AG04449 (cell line): ENCODE measurements at regions not wholly inside any gene's neighbourhood (a gene's known extent, or its start where the extent isn't known, plus 50 kb on each side); places are given as distances from the start of the nearest gene placed in this dataset.

ENCODE experiments used
- CTCF ChIA-PET: fragments of 350-600 bp; formaldehyde crosslinking; extraction: SDS; loops from one replicate; lab custom pipeline; 2021; ENCODE audit warnings: antibody characterized with exemption; lab: Yijun Ruan, JAX
- POLR2A ChIA-PET: fragments of 400-600, 350-600 bp; formaldehyde crosslinking; extraction: SDS; loops from one replicate; lab custom pipeline; 2020; ENCODE audit warnings: antibody characterized with exemption, inconsistent platforms; lab: Yijun Ruan, JAX
- DNase-seq: peaks from one replicate; pipeline ENCODE4 v3.0.0-alpha.2; 2010; ENCODE audit warnings: low read depth, low spot score
- H3K4me3 ChIP-seq: 2 replicates; pipeline ENCODE4 v1.5.1; 2011; ENCODE audit warnings: low read depth, mild to moderate bottlenecking, control low read depth, low read length
- TF ChIP-seq, protein P1 (sequence below): IDR thresholded peaks from one replicate; pipeline ENCODE4 v1.5.1; 2011; ENCODE audit warnings: mild to moderate bottlenecking, moderate library complexity, low read length, control low read depth, inconsistent platforms; ENCODE audit not compliant: insufficient read depth; ENCODE audit errors: missing control alignments

DNA sequence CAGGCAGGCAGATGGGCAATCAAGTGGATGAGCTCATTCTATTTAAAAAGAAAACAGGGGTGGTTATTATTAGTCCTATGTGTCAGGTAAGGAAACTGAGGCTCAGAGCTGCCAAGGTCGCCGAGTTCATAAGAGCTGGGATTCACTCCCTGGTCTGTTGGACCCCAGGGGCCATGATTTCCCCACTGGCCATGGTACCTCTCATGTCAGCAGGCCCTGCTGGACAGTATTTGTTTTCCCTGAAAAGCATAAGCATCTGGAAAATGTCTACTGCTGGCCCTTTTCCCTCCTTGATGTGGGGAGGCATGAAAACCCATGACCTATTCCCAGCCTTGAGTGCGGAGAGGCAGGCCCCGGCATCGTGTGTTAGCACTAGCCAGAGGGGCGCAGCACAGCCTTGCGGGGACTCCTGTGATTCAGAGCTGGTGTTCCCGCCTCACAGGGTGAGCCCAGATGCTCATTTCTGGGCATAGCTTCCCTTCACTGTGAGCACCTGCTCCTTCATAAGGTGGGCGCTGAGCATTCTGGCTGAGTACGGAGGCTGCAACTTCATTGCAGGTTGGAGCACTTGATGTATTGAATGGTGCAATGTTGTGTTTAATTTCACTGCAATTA is 617.5 kb downstream of the PTPRU start:
- ChIA-PET CTCF (no interaction called here), POLR2A (no interaction called here)
- no peak for DNase-seq
- no peak overlapping the region for H3K4me3 ChIP-seq
- TF ChIP-seq, protein P1, sequence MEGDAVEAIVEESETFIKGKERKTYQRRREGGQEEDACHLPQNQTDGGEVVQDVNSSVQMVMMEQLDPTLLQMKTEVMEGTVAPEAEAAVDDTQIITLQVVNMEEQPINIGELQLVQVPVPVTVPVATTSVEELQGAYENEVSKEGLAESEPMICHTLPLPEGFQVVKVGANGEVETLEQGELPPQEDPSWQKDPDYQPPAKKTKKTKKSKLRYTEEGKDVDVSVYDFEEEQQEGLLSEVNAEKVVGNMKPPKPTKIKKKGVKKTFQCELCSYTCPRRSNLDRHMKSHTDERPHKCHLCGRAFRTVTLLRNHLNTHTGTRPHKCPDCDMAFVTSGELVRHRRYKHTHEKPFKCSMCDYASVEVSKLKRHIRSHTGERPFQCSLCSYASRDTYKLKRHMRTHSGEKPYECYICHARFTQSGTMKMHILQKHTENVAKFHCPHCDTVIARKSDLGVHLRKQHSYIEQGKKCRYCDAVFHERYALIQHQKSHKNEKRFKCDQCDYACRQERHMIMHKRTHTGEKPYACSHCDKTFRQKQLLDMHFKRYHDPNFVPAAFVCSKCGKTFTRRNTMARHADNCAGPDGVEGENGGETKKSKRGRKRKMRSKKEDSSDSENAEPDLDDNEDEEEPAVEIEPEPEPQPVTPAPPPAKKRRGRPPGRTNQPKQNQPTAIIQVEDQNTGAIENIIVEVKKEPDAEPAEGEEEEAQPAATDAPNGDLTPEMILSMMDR = no peak

DNA sequence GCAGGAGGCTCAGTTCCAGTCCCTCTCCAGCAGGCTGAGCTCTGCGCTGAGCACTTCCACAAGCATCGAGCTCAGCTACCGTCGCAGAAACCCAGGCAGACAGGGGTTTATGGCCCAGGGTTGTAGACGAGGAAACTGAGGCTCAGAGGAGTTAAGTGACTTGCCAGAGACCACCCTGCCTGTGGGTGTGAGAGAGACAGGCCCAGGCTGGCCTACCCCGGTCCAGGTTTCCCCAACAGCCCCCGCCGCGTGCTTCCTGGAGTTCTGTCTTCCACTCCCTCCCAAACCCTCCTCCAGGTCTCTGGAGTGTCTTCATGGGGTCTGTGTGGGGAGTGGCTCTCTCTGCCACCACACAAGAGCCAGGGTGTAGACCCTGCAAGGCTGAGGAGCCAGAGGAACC is 615.9 kb downstream of the PTPRU start:
- ChIA-PET POLR2A (no interaction called here), CTCF (no interaction called here)
- no peak overlapping the region for H3K4me3 ChIP-seq
- TF ChIP-seq, protein P1 = no peak
- DNase-seq = no peak

DNA sequence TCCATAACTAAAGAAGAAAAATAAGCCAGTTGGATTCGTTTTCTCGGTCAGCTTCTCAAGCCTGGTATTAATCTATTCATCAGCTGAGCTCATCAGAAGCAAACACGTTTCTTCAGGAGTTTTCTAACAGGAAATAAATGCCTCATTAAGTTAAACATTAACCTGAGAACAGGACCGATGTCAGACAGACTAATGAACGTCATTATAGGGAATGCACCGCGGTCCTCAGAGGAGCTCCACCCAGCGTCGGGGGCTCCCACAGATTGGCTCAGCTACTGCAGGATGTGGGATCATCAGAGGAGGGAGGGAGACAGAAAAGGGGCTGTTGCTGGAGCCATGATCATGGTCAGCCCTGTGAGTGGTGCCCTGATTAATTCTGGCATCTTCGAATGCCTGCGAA is 615.4 kb downstream of the PTPRU start:
- H3K4me3 ChIP-seq = no peak overlapping the region
- TF ChIP-seq, protein P1 = no peak
- CTCF ChIA-PET = no interaction called here
- POLR2A ChIA-PET = no interaction called here
- no peak for DNase-seq

DNA sequence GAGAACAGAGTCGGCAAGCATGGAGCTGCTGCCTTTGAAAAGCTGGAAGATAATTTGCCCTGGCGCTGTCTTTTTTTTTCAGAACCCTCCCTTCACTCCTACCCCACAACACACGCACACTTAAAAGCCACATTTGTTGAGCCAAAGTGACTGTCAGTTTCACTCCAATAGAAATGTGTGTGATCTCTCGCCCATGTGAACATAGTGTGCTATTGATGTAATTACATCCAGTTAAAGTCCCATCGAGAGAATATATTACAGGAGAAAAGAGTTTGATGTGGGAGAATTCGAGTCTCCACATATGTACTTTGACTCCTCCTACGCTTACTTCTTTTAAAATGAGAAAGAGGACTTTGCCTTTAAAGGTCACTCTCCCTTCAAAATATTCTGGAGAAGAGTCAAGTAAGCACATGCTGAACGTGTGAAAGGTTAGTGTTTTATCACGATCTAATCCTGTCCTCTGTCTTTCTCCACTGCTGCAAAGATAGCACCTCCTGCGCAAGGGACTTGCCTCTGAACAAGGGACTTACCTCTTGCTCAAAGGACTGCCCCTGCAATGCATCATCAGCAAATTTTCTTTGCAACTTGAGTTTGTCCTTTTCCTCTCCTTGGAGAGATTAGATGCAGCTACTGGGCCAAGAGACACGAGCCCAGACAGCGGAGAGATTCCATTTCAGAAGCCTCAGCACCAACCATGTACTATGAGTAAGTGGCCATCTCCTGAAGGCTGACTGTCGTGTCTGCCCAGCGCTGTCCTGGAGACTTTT is 613.9 kb downstream of the PTPRU start:
- CTCF ChIA-PET = interaction anchor here (0.6 to 2.8 kb wide), 8 partner anchors 9 to 615 kb away, joined by 3 to 12 read pairs (median 8); partner anchors contain the start of gene PTPRU
- POLR2A ChIA-PET = no interaction called here
- no peak for DNase-seq
- TF ChIP-seq, protein P1 = no peak
- no peak overlapping the region for H3K4me3 ChIP-seq

DNA sequence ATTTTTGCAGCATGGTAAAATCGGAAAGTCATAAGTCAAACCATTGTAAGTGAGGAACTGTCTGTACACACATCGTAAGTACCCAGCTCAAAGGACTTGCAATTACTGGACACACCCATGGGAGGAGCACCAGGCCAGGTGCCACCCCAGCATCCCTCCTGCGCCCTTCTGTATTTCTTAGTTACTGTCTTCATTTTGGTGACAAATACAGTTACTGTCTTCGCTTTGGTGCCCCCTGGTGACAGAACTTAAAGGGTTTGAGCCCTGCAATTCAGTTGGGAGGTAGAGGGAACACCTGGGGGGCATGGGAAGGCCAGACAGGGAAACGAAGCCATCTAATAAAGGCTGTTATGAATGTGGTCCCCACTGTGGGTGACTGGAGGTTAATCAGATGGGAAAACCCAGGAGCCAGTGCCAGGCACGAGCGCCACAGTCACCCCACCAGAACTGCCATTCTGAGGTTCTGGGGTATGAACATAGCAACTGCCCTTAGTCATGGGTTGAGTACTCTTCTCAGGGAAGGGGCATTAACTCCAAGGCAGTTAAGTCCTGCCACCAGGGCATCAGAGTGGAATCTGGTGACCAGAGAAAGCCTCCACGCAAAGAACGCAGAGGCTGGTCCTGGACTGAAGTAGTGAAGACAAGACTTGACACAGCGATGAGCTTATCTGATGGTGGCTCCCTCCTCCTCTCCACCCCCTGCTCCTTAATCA is 612.9 kb downstream of the PTPRU start:
- H3K4me3 ChIP-seq = no peak overlapping the region
- CTCF ChIA-PET = interaction anchor here (0.7 to 2.8 kb wide), 13 partner anchors 10 to 614 kb away, joined by 3 to 12 read pairs (median 4); partner anchors contain the start of gene PTPRU
- POLR2A ChIA-PET = no interaction called here
- TF ChIP-seq, protein P1 = peak; percentile 45
- DNase-seq = no peak

DNA sequence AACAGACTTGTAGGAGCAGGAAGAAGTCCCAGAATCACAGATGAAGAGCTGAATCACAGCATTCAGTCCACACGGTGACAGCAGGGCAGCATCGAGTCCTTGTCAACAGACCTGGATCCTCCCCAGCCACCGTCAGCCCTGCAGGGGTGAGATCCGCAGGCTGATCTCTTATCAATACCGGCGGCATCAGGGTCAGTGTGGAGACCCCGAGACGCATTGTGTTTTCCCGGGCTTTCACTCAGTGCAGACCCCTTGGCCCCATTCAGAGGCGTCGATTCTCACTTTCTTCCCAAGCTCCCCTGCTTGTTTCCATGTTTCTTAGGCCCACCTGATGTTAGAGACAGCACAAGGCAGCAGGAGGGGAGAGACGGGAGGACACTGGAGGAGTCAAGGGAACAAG is 609.6 kb downstream of the PTPRU start:
- CTCF ChIA-PET = interaction anchor here (1.9 kb wide), 1 partner anchor 10 kb away, joined by 4 read pairs; no protein-coding TSS in a partner anchor
- TF ChIP-seq, protein P1 = no peak
- POLR2A ChIA-PET = no interaction called here
- no peak overlapping the region for H3K4me3 ChIP-seq
- no peak for DNase-seq
